ENCODE measurements at regions not wholly inside any gene's neighbourhood (a gene's known extent, or its start where the extent isn't known, plus 50 kb on each side); places are given as distances from the start of the nearest gene placed in this dataset.

- H3K27me3 ChIP-seq (ENCODE audit: control insufficient read depth, insufficient read depth, low read length) = no peaks in the 10 kb centered on the region
- H3K4me1 ChIP-seq (ENCODE audit: control insufficient read depth, insufficient read depth, low read length) = peaks cover 3% of the 10 kb centered on the region; the same call in 1 of the 2 replicates
- ChIA-PET CTCF (interaction anchor here (1.0 kb wide), 1 partner anchor 22 kb away, joined by 3 read pairs; no protein-coding TSS in a partner anchor), POLR2A (ENCODE audit: unreplicated experiment) (no interaction called here)
- H3K27ac ChIP-seq (ENCODE audit: insufficient read depth, low read length) = no peak overlapping the region
- no peaks in the 10 kb centered on the region for H3K79me1 ChIP-seq (ENCODE audit: low read depth in 1 of 2, low read length in 2 of 2)
- no peaks in the 10 kb centered on the region for H3K36me3 ChIP-seq (ENCODE audit: control insufficient read depth, insufficient read depth, low read length)
- no peak overlapping the region for H3K23ac ChIP-seq (ENCODE audit: low read depth, low read length)
- H2AK9ac ChIP-seq (replicated peaks; ENCODE audit: low read depth, low read length, poor library complexity) = no peak overlapping the region
- H3K18ac ChIP-seq (ENCODE audit: low read depth, low read length) = no peak overlapping the region
- H2BK20ac ChIP-seq (ENCODE audit: low read depth, low read length) = no peak overlapping the region
- dilution Hi-C loops (cut with HindIII; ENCODE audit: low sequenced_read_pairs, unreplicated experiment) (no loop called here), intact Hi-C loops (cut with micrococcal nuclease) (no loop called here), in situ Hi-C loops (cut with MboI; ENCODE audit: low sequenced_read_pairs) (no loop called here)
- no peak overlapping the region for H2BK15ac ChIP-seq (ENCODE audit: low read depth, low read length)
- no peak overlapping the region for H2AFZ ChIP-seq (replicated peaks; ENCODE audit: low read length, poor library complexity)
- H3K9me1 ChIP-seq (ENCODE audit: insufficient read depth, low read length) = peaks cover 7% of the 10 kb centered on the region; the same call in 1 of the 2 replicates
- H4K20me1 ChIP-seq (ENCODE audit: insufficient read depth, low read length) = no peaks in the 10 kb centered on the region
- H4K5ac ChIP-seq (ENCODE audit: low read depth, low read length) = no peak overlapping the region
- no peak overlapping the region for H3K56ac ChIP-seq (ENCODE audit: extremely low read depth, insufficient read depth, low read length)
- H4K8ac ChIP-seq (ENCODE audit: low read depth in 2 of 2, low read length in 2 of 2) = no peak overlapping the region
- no CpG with 5 or more reads among the region's 4 CpGs for WGBS, 2 experiments (ENCODE audit: extremely low coverage in 2 of 2, insufficient read length in 1 of 2)
- H3K4me3 ChIP-seq (ENCODE audit: insufficient read depth, low read depth, low read length) = no peak overlapping the region
- H3K4me2 ChIP-seq (ENCODE audit: low read depth, low read length) = no peak overlapping the region
- H2AK5ac ChIP-seq (ENCODE audit: low read depth, low read length) = no peak overlapping the region
- no peak overlapping the region for H2BK120ac ChIP-seq (ENCODE audit: low read depth, low read length)
- H3K9ac ChIP-seq (ENCODE audit: low read depth, low read length) = no peak overlapping the region
- no TSS peak for BruUV-seq (replicated peaks)
- peaks cover 5% of the 10 kb centered on the region for H3K9me3 ChIP-seq (ENCODE audit: control insufficient read depth, insufficient read depth, low read length)
- no peak overlapping the region for H4K91ac ChIP-seq (ENCODE audit: insufficient read depth, low read depth, low read length)
- H3K4ac ChIP-seq (ENCODE audit: low read depth, low read length) = no peak overlapping the region
- no peak overlapping the region for H2BK5ac ChIP-seq (ENCODE audit: low read depth, low read length, poor library complexity, severe bottlenecking)
- DNase-seq (no peak), ATAC-seq (ENCODE audit: low read depth) (no peak)
- no peak overlapping the region for H3K14ac ChIP-seq (replicated peaks; ENCODE audit: low read depth, low read length)
- TF ChIP-seq MAZ (IDR thresholded peaks at IDR 0.05; ENCODE audit: borderline replicate concordance, low read depth, low read length) (no peak), RAD21 (IDR thresholded peaks at IDR 0.05; ENCODE audit: low read length) (no peak), CHD1 (IDR thresholded peaks at IDR 0.05; ENCODE audit: low read depth, low read length) (no peak), POLR2A (IDR thresholded peaks at IDR 0.05; ENCODE audit: low read depth, low read length) (no peak), SMC3 (IDR thresholded peaks at IDR 0.05; ENCODE audit: low read depth, low read length) (no peak), USF2 (IDR thresholded peaks at IDR 0.05; ENCODE audit: low read depth, low read length) (no peak), MAFK (IDR thresholded peaks at IDR 0.05; ENCODE audit: low read depth, low read length) (no peak), RCOR1 (IDR thresholded peaks at IDR 0.05; ENCODE audit: insufficient replicate concordance, low read length) (no peak), MXI1 (IDR thresholded peaks at IDR 0.05; ENCODE audit: borderline replicate concordance, low read depth, low read length) (no peak), CTCF (conservative IDR thresholded peaks at IDR 0.05; ENCODE audit: low read depth, low read length) (no peak), NFE2L2 (IDR thresholded peaks at IDR 0.05; ENCODE audit: low read depth, low read length) (no peak), FOS (IDR thresholded peaks at IDR 0.05; ENCODE audit: low read depth, low read length) (no peak), CEBPB (IDR thresholded peaks at IDR 0.05; ENCODE audit: low read depth, low read length) (no peak), RFX5 (IDR thresholded peaks at IDR 0.05; ENCODE audit: low read depth, low read length) (no peak), ELK1 (IDR thresholded peaks at IDR 0.05; ENCODE audit: borderline replicate concordance, low read depth, low read length) (no peak), BHLHE40 (IDR thresholded peaks at IDR 0.05; ENCODE audit: low read depth, low read length) (no peak)
Measured at GRCh38 chr1:171424494-171424893, 60.8 kb upstream of the PRRC2C start.

Data from IMR-90 (cell line).